Activated CD4-positive, alpha-beta T cell treated with anti-CD3 and anti-CD28 coated beads, Interleukin-2, amount 50 U/mL, for 48 hours (primary cell): ENCODE measurements at regions not wholly inside any gene's neighbourhood (a gene's known extent, or its start where the extent isn't known, plus 50 kb on each side); places are given as distances from the start of the nearest gene placed in this dataset.
"Not testable (repeated sequence)": the region's sequence is repeated elsewhere in the genome, so short reads cannot be mapped to it uniquely, and the experiment has no call there.

Source experiments
- DNase-seq, 2 experiments: peaks; one replicate each; pipeline ENCODE4 v3.0.0-alpha.2; 2020

- DNase-seq = no peak
These were observed 265.4 kb upstream of the ADGRL3 start for GRCh38 chr4:60934566-60935295.

GRCh38 chr4:60938181-60938580 lies 261.9 kb upstream of the ADGRL3 start:
- no peak for DNase-seq

- DNase-seq = no peak
These were observed 261.5 kb upstream of the ADGRL3 start for GRCh38 chr4:60938621-60939020.

GRCh38 chr4:60944060-60944459 lies 256.1 kb upstream of the ADGRL3 start:
- no peak for DNase-seq

- no peak for DNase-seq
These were observed 254.5 kb upstream of the ADGRL3 start for GRCh38 chr4:60945641-60946040.

GRCh38 chr4:60948008-60948407 lies 252.1 kb upstream of the ADGRL3 start:
- no peak for DNase-seq

GRCh38 chr4:60952921-60953320 lies 247.2 kb upstream of the ADGRL3 start:
- no peak for DNase-seq

GRCh38 chr4:60953826-60954225 lies 246.3 kb upstream of the ADGRL3 start:
- no peak for DNase-seq

GRCh38 chr4:60962286-60962685 lies 237.8 kb upstream of the ADGRL3 start:
- no peak for DNase-seq

- no peak for DNase-seq
These were observed 218.6 kb upstream of the ADGRL3 start for GRCh38 chr4:60981534-60981933.

GRCh38 chr4:60989141-60989540 lies 211.0 kb upstream of the ADGRL3 start:
- no peak for DNase-seq

- no peak for DNase-seq
These were observed 208.1 kb upstream of the ADGRL3 start for GRCh38 chr4:60992037-60992436.

- DNase-seq = no peak
These were observed 196.8 kb upstream of the ADGRL3 start for GRCh38 chr4:61003301-61003700.

GRCh38 chr4:61004651-61005170 lies 195.4 kb upstream of the ADGRL3 start:
- no peak for DNase-seq

GRCh38 chr4:61011051-61011450 lies 189.1 kb upstream of the ADGRL3 start:
- DNase-seq = no peak

GRCh38 chr4:61011936-61012335 lies 188.2 kb upstream of the ADGRL3 start:
- not testable (repeated sequence) for DNase-seq

- DNase-seq = no peak
These were observed 175.5 kb upstream of the ADGRL3 start for GRCh38 chr4:61024610-61025009.

GRCh38 chr4:61027939-61028338 lies 172.2 kb upstream of the ADGRL3 start:
- DNase-seq = no peak

- no peak for DNase-seq
These were observed 163.9 kb upstream of the ADGRL3 start for GRCh38 chr4:61036071-61036684.

GRCh38 chr4:61041527-61041926 lies 158.6 kb upstream of the ADGRL3 start:
- DNase-seq = no peak

- DNase-seq = no peak
These were observed 155.3 kb upstream of the ADGRL3 start for GRCh38 chr4:61044837-61045236.

- no peak for DNase-seq
These were observed 151.1 kb upstream of the ADGRL3 start for GRCh38 chr4:61049018-61049417.

GRCh38 chr4:61067381-61067780 lies 132.7 kb upstream of the ADGRL3 start:
- no peak for DNase-seq

- no peak for DNase-seq
These were observed 132.1 kb upstream of the ADGRL3 start for GRCh38 chr4:61068060-61068459.

- DNase-seq = no peak
These were observed 131.4 kb upstream of the ADGRL3 start for GRCh38 chr4:61068745-61069144.
